PC-9 (cell line): ENCODE measurements at regions not wholly inside any gene's neighbourhood (a gene's known extent, or its start where the extent isn't known, plus 50 kb on each side); places are given as distances from the start of the nearest gene placed in this dataset.

Source experiments
- CTCF ChIP-seq: fragments of 200-600 bp; sonication (generic); conservative IDR thresholded peaks from 2 replicates; pipeline ENCODE4 v1.6.1; 2017; ENCODE audit warnings: mixed run types, antibody characterized with exemption, mild to moderate bottlenecking, moderate library complexity
- EZH2 ChIP-seq: fragments of 200-600 bp; sonication (generic); IDR thresholded peaks from 2 replicates; pipeline ENCODE4 v1.8.0; 2017; ENCODE audit warnings: antibody characterized with exemption, low read depth

DNA sequence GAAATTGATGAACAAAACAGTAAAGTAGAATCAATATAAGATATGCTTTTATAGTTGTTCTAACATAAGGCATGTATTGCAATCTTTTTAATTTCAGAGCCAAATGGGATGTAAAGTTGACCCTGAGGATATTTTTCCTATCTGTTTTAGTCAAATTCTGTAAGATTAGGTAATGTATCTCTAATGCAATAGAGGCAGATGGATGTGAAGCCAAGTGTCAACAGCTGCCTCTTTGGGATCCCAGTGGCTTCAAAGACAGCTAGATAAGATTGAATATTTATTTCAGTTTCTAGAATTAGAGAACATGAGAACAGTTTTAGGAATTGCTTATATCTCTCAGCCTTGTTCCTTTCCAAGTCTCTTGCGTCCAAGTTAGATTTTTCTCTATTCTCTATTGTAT, 208.3 kb downstream of the DNAJB9 start:
- TF ChIP-seq CTCF, result no peak
- no peak for TF ChIP-seq EZH2
